OCI-LY1 (cell line): ENCODE measurements at regions not wholly inside any gene's neighbourhood (a gene's known extent, or its start where the extent isn't known, plus 50 kb on each side); places are given as distances from the start of the nearest gene placed in this dataset.

Experiments
- H2AFZ ChIP-seq: fragments of 200-600 bp; sonication (generic), shearing (Covaris generic); 2 replicates; pipeline ENCODE4 v1.6.0; 2014; ENCODE audit warnings: antibody characterized with exemption, mild to moderate bottlenecking, low read length
- H3F3A ChIP-seq: fragments of 200-600 bp; sonication (generic), shearing (Covaris generic); 2 replicates; pipeline ENCODE4 v1.6.0; 2014; ENCODE audit warnings: mild to moderate bottlenecking, antibody characterized with exemption, low read length, moderate library complexity; ENCODE audit not compliant: insufficient read depth
- H3K27ac ChIP-seq: fragments of 200-600 bp; sonication (generic); 2 replicates; pipeline ENCODE4 v1.5.1; 2014; ENCODE audit warnings: low read length, mixed run types, mild to moderate bottlenecking, low read depth; ENCODE audit not compliant: poor library complexity, severe bottlenecking
- H3K27me3 ChIP-seq: fragments of 200-600 bp; sonication (generic); 2 replicates; pipeline ENCODE4 v1.6.0; 2014; ENCODE audit warnings: antibody characterized with exemption, mild to moderate bottlenecking, low read length, moderate library complexity; ENCODE audit not compliant: insufficient read depth
- H3K36me3 ChIP-seq: fragments of 200-600 bp; sonication (generic); 2 replicates; pipeline ENCODE4 v1.6.1; 2014; ENCODE audit warnings: mild to moderate bottlenecking, antibody characterized with exemption, low read length, moderate library complexity, mixed read lengths; ENCODE audit not compliant: insufficient read depth
- H3K4me1 ChIP-seq: fragments of 200-600 bp; sonication (generic); 2 replicates; pipeline ENCODE4 v1.5.1; 2014; ENCODE audit warnings: mild to moderate bottlenecking, low read length, moderate library complexity; ENCODE audit not compliant: insufficient read depth, severe bottlenecking
- H3K4me2 ChIP-seq: fragments of 200-600 bp; sonication (generic), shearing (Covaris generic); 2 replicates; pipeline ENCODE4 v1.6.1; 2014; ENCODE audit warnings: low read length
- H3K4me3 ChIP-seq: fragments of 200-600 bp; sonication (generic); 2 replicates; pipeline ENCODE4 v1.5.1; 2014; ENCODE audit warnings: low read length, low read depth, mild to moderate bottlenecking, mixed read lengths; ENCODE audit not compliant: poor library complexity, severe bottlenecking
- H3K79me2 ChIP-seq: fragments of 200-600 bp; shearing (Covaris generic); 2 replicates; pipeline ENCODE4 v1.6.1; 2016; ENCODE audit warnings: mixed run types, low read length, mixed read lengths; ENCODE audit not compliant: insufficient read depth
- H3K9ac ChIP-seq: fragments of 200-600 bp; sonication (generic), shearing (Covaris generic); 2 replicates; pipeline ENCODE4 v1.6.1; 2014; ENCODE audit warnings: mild to moderate bottlenecking, low read length, mixed read lengths
- H3K9me2 ChIP-seq: fragments of 200-600 bp; sonication (generic), shearing (Covaris generic); 2 replicates; pipeline ENCODE4 v1.6.1; 2014; ENCODE audit warnings: low read depth, mild to moderate bottlenecking, low read length, mixed read lengths
- H3K9me3 ChIP-seq: fragments of 200-600 bp; shearing (Covaris generic); 2 replicates; pipeline ENCODE4 v1.6.1; 2014; ENCODE audit warnings: low read length, mixed read lengths
- H4K20me1 ChIP-seq: fragments of 200-600 bp; sonication (generic), shearing (Covaris generic); 2 replicates; pipeline ENCODE4 v1.6.0; 2016; ENCODE audit warnings: mild to moderate bottlenecking, low read length; ENCODE audit not compliant: insufficient read depth
- EZH2 ChIP-seq: fragments of 200-600 bp; sonication (generic), shearing (Covaris generic); IDR thresholded peaks from 2 replicates; pipeline ENCODE4 v1.8.0; 2017; ENCODE audit warnings: borderline replicate concordance, mixed run types, mild to moderate bottlenecking, antibody characterized with exemption, low read length, moderate library complexity, mixed read lengths
- TF ChIP-seq, protein P1 (sequence below): fragments of 200-600 bp; sonication (generic), shearing (Covaris generic); IDR thresholded peaks from 2 replicates; pipeline ENCODE4 v1.5.1; 2017; ENCODE audit warnings: mild to moderate bottlenecking, antibody characterized with exemption, low read length, moderate library complexity, mixed read lengths

GRCh38 chrX:23524467-23524866 is 142.8 kb upstream of the PRDX4 start:
- Histone ChIP-seq H3K27ac (no peak overlapping the region), H3K27me3 (no peaks in the 10 kb centered on the region)

DNA sequence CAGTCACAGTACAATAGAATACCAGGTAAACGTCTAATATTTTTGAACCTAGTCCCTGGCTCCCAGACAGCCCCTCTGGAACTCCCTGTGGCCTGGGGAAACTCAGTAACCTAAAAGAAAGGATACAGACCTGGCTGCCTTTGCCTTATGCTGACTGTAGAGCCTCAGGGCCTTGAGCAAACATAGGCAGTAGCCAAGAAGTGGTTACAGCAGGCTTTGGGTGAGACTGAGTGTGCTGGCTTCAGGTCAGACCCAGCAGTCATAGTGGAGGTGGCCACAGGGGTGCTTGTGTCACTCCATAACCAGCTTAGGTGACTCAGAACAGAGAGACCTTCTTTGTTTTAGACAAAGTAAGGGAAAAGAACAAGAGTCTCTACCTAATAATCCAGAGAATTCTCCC is 141.8 kb upstream of the PRDX4 start:
- no peak overlapping the region for H2AFZ ChIP-seq
- no peaks in the 10 kb centered on the region for H3F3A ChIP-seq
- no peaks in the 10 kb centered on the region for H3K79me2 ChIP-seq
- no peak overlapping the region for H3K4me3 ChIP-seq
- no peaks in the 10 kb centered on the region for H4K20me1 ChIP-seq
- H3K4me1 ChIP-seq = no peaks in the 10 kb centered on the region
- TF ChIP-seq EZH2 = no peak
- TF ChIP-seq, protein P1, sequence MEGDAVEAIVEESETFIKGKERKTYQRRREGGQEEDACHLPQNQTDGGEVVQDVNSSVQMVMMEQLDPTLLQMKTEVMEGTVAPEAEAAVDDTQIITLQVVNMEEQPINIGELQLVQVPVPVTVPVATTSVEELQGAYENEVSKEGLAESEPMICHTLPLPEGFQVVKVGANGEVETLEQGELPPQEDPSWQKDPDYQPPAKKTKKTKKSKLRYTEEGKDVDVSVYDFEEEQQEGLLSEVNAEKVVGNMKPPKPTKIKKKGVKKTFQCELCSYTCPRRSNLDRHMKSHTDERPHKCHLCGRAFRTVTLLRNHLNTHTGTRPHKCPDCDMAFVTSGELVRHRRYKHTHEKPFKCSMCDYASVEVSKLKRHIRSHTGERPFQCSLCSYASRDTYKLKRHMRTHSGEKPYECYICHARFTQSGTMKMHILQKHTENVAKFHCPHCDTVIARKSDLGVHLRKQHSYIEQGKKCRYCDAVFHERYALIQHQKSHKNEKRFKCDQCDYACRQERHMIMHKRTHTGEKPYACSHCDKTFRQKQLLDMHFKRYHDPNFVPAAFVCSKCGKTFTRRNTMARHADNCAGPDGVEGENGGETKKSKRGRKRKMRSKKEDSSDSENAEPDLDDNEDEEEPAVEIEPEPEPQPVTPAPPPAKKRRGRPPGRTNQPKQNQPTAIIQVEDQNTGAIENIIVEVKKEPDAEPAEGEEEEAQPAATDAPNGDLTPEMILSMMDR = no peak
- H3K4me2 ChIP-seq = no peak overlapping the region
- H3K36me3 ChIP-seq = no peaks in the 10 kb centered on the region
- H3K27me3 ChIP-seq = no peaks in the 10 kb centered on the region
- no peaks in the 10 kb centered on the region for H3K9me3 ChIP-seq
- H3K27ac ChIP-seq = no peak overlapping the region
- no peaks in the 10 kb centered on the region for H3K9me2 ChIP-seq
- H3K9ac ChIP-seq = no peak overlapping the region

More at GRCh38 chrX:23524467-23524866, 142.8 kb upstream of the PRDX4 start:
- no peak overlapping the region for H3K4me3 ChIP-seq
- no peaks in the 10 kb centered on the region for H3K9me2 ChIP-seq
- H3K79me2 ChIP-seq = no peaks in the 10 kb centered on the region
- no peaks in the 10 kb centered on the region for H4K20me1 ChIP-seq
- TF ChIP-seq, protein P1 = no peak
- TF ChIP-seq EZH2 = no peak
- no peaks in the 10 kb centered on the region for H3K4me1 ChIP-seq
- no peaks in the 10 kb centered on the region for H3F3A ChIP-seq
- H3K4me2 ChIP-seq = no peak overlapping the region
- H3K9me3 ChIP-seq = no peaks in the 10 kb centered on the region
- no peak overlapping the region for H2AFZ ChIP-seq
- no peak overlapping the region for H3K9ac ChIP-seq
- no peaks in the 10 kb centered on the region for H3K36me3 ChIP-seq

DNA sequence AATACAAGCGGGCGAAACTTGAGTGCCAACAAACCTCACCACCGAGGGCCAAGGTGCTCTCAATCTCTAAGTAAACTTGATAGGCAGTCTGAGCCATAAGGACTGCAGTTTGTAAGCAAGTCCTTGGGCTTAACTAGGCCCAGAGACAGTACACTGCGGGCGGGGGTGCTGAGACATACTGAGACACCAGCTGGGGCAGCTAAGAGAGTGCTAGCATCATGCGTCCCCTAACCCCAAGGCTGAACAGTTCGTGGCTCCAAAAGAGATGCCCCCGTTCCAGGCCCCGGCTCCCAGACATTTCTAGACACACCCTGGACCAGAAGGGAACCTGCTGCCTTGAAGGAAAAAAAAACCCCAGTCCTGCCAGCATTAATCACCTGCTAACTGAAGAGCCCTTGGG is 126.8 kb upstream of the PRDX4 start:
- TF ChIP-seq EZH2 = no peak
- TF ChIP-seq, protein P1 = no peak

More for the DNA sequence above, 126.8 kb upstream of the PRDX4 start:
- H3K9ac ChIP-seq = no peak overlapping the region
- no peaks in the 10 kb centered on the region for H3K27me3 ChIP-seq
- H3K4me1 ChIP-seq = no peaks in the 10 kb centered on the region
- no peak overlapping the region for H3K27ac ChIP-seq
- no peaks in the 10 kb centered on the region for H4K20me1 ChIP-seq
- no peaks in the 10 kb centered on the region for H3K9me2 ChIP-seq
- no peaks in the 10 kb centered on the region for H3K79me2 ChIP-seq
- H3K36me3 ChIP-seq = no peaks in the 10 kb centered on the region
- no peak overlapping the region for H3K4me2 ChIP-seq
- no peak overlapping the region for H3K4me3 ChIP-seq
- no peak overlapping the region for H2AFZ ChIP-seq
- no peaks in the 10 kb centered on the region for H3K9me3 ChIP-seq
- H3F3A ChIP-seq = no peaks in the 10 kb centered on the region
